ENCODE measurements at regions not wholly inside any gene's neighbourhood (a gene's known extent, or its start where the extent isn't known, plus 50 kb on each side); places are given as distances from the start of the nearest gene placed in this dataset.

- TF ChIP-seq EP300 (IDR thresholded peaks at IDR 0.05; ENCODE audit: borderline replicate concordance) (no peak), MAX (IDR thresholded peaks at IDR 0.05) (no peak), REST (IDR thresholded peaks at IDR 0.05; ENCODE audit: low read depth) (no peak), EGR1 (IDR thresholded peaks at IDR 0.05) (no peak), TAF1 (IDR thresholded peaks at IDR 0.05; ENCODE audit: low read depth) (no peak), FOXM1 (IDR thresholded peaks at IDR 0.05; ENCODE audit: borderline replicate concordance, low read depth) (no peak), TCF12 (IDR thresholded peaks at IDR 0.05; ENCODE audit: low read depth) (no peak), YY1 (IDR thresholded peaks at IDR 0.05; ENCODE audit: low read depth) (no peak), CEBPB (IDR thresholded peaks at IDR 0.05) (no peak), CREB1 (IDR thresholded peaks at IDR 0.05; ENCODE audit: low read depth) (no peak), RAD21 (IDR thresholded peaks at IDR 0.05; ENCODE audit: low read depth) (no peak), ZBTB7A (IDR thresholded peaks at IDR 0.05; ENCODE audit: low read depth) (no peak), NFIC (IDR thresholded peaks at IDR 0.05) (no peak)
These were observed 76.3 kb downstream of the PSMG1 start for GRCh38 chr21:39106881-39107462.

Data from Ishikawa (cell line).